Umbilical cord (tissue), 1 donor: ENCODE measurements at regions not wholly inside any gene's neighbourhood (a gene's known extent, or its start where the extent isn't known, plus 50 kb on each side); places are given as distances from the start of the nearest gene placed in this dataset.
A peak's percentile ranks its signal among the peaks of the same experiment; 100 is the strongest.
"Not testable (repeated sequence)": the region's sequence is repeated elsewhere in the genome, so short reads cannot be mapped to it uniquely, and the experiment has no call there.

Experiments
- DNase-seq: peaks from one replicate; pipeline ENCODE4 v3.0.0-alpha.2; 2015; ENCODE audit warnings: low spot score

- peak; percentile 38 for DNase-seq
These were observed 118.9 kb downstream of the ACAA2 start for GRCh38 chr18:49694402-49694801.

- DNase-seq: no peak
These were observed 119.7 kb downstream of the ACAA2 start for GRCh38 chr18:49693717-49694005.

- peak; percentile 57 for DNase-seq
These were observed 120.2 kb downstream of the ACAA2 start for GRCh38 chr18:49692906-49693716.

- DNase-seq: no peak
These were observed 122.1 kb downstream of the ACAA2 start for GRCh38 chr18:49691177-49691608.

- no peak for DNase-seq
These were observed 123.0 kb downstream of the ACAA2 start for GRCh38 chr18:49690312-49690711.

- no peak for DNase-seq
These were observed 123.5 kb downstream of the LIPG start for GRCh38 chr18:49685231-49685942.

- not testable (repeated sequence) for DNase-seq
These were observed 120.9 kb downstream of the LIPG start for GRCh38 chr18:49682803-49683190.

GRCh38 chr18:49682173-49682802, 120.4 kb downstream of the LIPG start:
- DNase-seq: no peak

GRCh38 chr18:49681387-49681786, 119.5 kb downstream of the LIPG start:
- DNase-seq: no peak

GRCh38 chr18:49678440-49678839, 116.6 kb downstream of the LIPG start:
- no peak for DNase-seq

GRCh38 chr18:49677762-49678413, 116.0 kb downstream of the LIPG start:
- DNase-seq: no peak

- DNase-seq: no peak
These were observed 115.2 kb downstream of the LIPG start for GRCh38 chr18:49677081-49677480.

- no peak for DNase-seq
These were observed 111.4 kb downstream of the LIPG start for GRCh38 chr18:49673281-49673680.

- no peak for DNase-seq
These were observed 111.0 kb downstream of the LIPG start for GRCh38 chr18:49672853-49673252.

- DNase-seq: no peak
These were observed 107.5 kb downstream of the LIPG start for GRCh38 chr18:49669403-49669802.

GRCh38 chr18:49668574-49669275, 106.9 kb downstream of the LIPG start:
- no peak for DNase-seq

GRCh38 chr18:49667462-49667861, 105.6 kb downstream of the LIPG start:
- DNase-seq: no peak

- DNase-seq: peak; percentile 65
These were observed 104.4 kb downstream of the LIPG start for GRCh38 chr18:49666045-49666775.

GRCh38 chr18:49663899-49664890, 102.3 kb downstream of the LIPG start:
- peak; percentile 23 for DNase-seq

GRCh38 chr18:49662506-49662905, 100.6 kb downstream of the LIPG start:
- DNase-seq: no peak
